ENCODE measurements at regions not wholly inside any gene's neighbourhood (a gene's known extent, or its start where the extent isn't known, plus 50 kb on each side); places are given as distances from the start of the nearest gene placed in this dataset.

DNA sequence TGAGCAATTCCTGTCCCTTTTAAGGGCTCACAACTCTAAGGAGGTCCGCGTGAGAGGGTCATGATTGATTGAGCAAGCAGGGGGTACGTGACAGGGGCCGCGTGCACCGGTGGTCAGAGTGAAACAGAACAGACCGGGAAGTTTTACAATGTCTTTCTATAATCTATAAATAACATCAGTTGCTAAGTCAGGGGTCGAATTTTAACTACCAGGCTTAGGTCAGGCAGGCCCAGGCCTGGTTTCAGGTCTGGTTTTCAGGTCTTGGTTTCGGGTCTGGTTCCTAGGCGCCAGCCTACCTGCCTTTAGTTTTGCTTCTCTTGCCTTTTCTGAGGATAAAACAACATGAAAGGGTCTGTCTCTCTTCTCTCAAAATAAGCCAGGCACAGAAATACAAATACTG lies 476.0 kb upstream of the CAMK1G start:
- Histone ChIP-seq H3K9me3 (ENCODE audit: control insufficient read depth in 1 of 2, insufficient read depth in 1 of 2, low read length in 2 of 2) (no peaks in the 10 kb centered on the region), H3K36me3 (ENCODE audit: insufficient read depth, low read length) (no peaks in the 10 kb centered on the region), H3K4me3 (ENCODE audit: low read length) (no peak overlapping the region), H3K27ac (ENCODE audit: low read depth in 1 of 2, low read length in 2 of 2) (no peak overlapping the region), H3K27me3 (ENCODE audit: control insufficient read depth in 1 of 2, insufficient read depth in 2 of 2, low read length in 2 of 2) (no peaks in the 10 kb centered on the region), H3K4me1 (ENCODE audit: insufficient read depth, low read length) (no peaks in the 10 kb centered on the region)
- no peak for TF ChIP-seq CTCF (IDR thresholded peaks at IDR 0.05)
- Mint-ChIP-seq H3K27me3 (peaks cover 4% of the 10 kb centered on the region), H3K36me3 (ENCODE audit: low read depth) (no peaks in the 10 kb centered on the region), H3K9me3 (no peaks in the 10 kb centered on the region), H3K4me1 (ENCODE audit: low read depth) (no peaks in the 10 kb centered on the region), H3K4me3 (no peak overlapping the region), H3K27ac (no peak overlapping the region)
- ChIA-PET POLR2A (no interaction called here), CTCF (no interaction called here)
- ATAC-seq (ENCODE audit: poor library complexity), result no peak
- intact Hi-C loops (cut with DNase I, micrococcal nuclease), result no loop called here
- no peak for DNase-seq

DNA sequence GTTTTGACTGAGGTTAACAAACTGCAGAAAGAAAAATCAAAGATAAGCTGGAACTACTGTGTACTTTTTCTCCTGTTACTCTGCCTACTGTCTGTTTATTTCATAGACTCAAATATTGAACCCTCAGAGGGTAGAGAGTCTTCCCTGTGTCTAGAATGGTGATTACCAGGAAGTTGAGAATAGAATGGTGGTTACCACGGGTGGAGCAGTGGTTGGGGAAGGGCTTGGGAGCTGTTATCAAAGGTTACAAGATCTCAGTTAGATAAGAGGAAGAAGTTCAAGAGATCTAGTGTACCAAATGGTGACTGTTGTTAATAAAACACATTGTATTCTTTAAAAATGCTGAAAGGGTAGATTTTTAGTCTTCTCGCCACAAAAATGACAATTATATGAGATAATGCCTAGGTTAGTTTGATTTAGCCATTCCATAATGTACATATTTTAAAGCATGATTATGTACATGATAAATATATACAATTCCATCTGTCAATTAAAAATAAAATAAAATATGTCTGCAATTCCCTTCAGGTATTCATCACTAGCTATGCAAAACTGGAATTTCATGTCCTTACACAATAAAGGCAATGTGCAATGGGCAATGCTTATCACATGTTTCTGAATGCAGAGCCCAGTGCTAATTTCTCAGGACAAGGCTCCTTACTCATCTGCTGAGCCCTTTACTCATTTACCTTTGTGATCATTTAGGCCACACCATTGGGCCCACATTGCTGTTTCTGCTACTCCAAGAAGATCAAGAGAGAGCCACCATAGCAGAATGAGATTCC lies 474.3 kb upstream of the CAMK1G start:
- no peaks in the 10 kb centered on the region for H3K4me1 Mint-ChIP-seq (ENCODE audit: low read depth)
- H3K36me3 Mint-ChIP-seq (ENCODE audit: low read depth), result no peaks in the 10 kb centered on the region
- no peak for ATAC-seq (ENCODE audit: poor library complexity)
- H3K27me3 Mint-ChIP-seq, result peaks cover 4% of the 10 kb centered on the region
- Histone ChIP-seq H3K27ac (ENCODE audit: low read depth in 1 of 2, low read length in 2 of 2) (no peak overlapping the region), H3K4me3 (ENCODE audit: low read length) (no peak overlapping the region), H3K27me3 (ENCODE audit: control insufficient read depth in 1 of 2, insufficient read depth in 2 of 2, low read length in 2 of 2) (no peaks in the 10 kb centered on the region), H3K36me3 (ENCODE audit: insufficient read depth, low read length) (no peaks in the 10 kb centered on the region), H3K9me3 (ENCODE audit: control insufficient read depth in 1 of 2, insufficient read depth in 1 of 2, low read length in 2 of 2) (no peaks in the 10 kb centered on the region), H3K4me1 (ENCODE audit: insufficient read depth, low read length) (no peaks in the 10 kb centered on the region)
- H3K27ac Mint-ChIP-seq, result no peak overlapping the region
- no peaks in the 10 kb centered on the region for H3K9me3 Mint-ChIP-seq
- no peak for TF ChIP-seq CTCF (IDR thresholded peaks at IDR 0.05)
- intact Hi-C loops (cut with DNase I, micrococcal nuclease), result no loop called here
- CTCF ChIA-PET, result no interaction called here
- no peak for DNase-seq
- H3K4me3 Mint-ChIP-seq, result no peak overlapping the region
- POLR2A ChIA-PET, result no interaction called here

- Histone ChIP-seq H3K9me3 (ENCODE audit: control insufficient read depth in 1 of 2, insufficient read depth in 1 of 2, low read length in 2 of 2) (peaks cover 0 to 3% of the 10 kb centered on the region in 2 experiments), H3K36me3 (ENCODE audit: insufficient read depth, low read length) (no peaks in the 10 kb centered on the region), H3K27ac (ENCODE audit: low read depth in 1 of 2, low read length in 2 of 2) (no peak overlapping the region), H3K4me3 (ENCODE audit: low read length) (no peak overlapping the region), H3K27me3 (ENCODE audit: control insufficient read depth in 1 of 2, insufficient read depth in 2 of 2, low read length in 2 of 2) (no peaks in the 10 kb centered on the region), H3K4me1 (ENCODE audit: insufficient read depth, low read length) (no peaks in the 10 kb centered on the region)
- Mint-ChIP-seq H3K27ac (no peak overlapping the region), H3K4me1 (ENCODE audit: low read depth) (no peaks in the 10 kb centered on the region), H3K4me3 (no peak overlapping the region), H3K9me3 (no peaks in the 10 kb centered on the region), H3K36me3 (ENCODE audit: low read depth) (no peaks in the 10 kb centered on the region), H3K27me3 (peaks cover 2% of the 10 kb centered on the region)
- POLR2A ChIA-PET, result no interaction called here
- intact Hi-C loops (cut with DNase I, micrococcal nuclease), result no loop called here
- DNase-seq (no peak), ATAC-seq (ENCODE audit: poor library complexity) (no peak)
- CTCF ChIA-PET, result no interaction called here
- TF ChIP-seq CTCF (IDR thresholded peaks at IDR 0.05), result no peak
These were observed 470.0 kb upstream of the CAMK1G start for GRCh38 chr1:209113521-209113920.
